Heart left ventricle (tissue), 13 donors: ENCODE measurements at regions not wholly inside any gene's neighbourhood (a gene's known extent, or its start where the extent isn't known, plus 50 kb on each side); places are given as distances from the start of the nearest gene placed in this dataset.

Experiments used
- CTCF ChIP-seq, 12 donors: fragments of 200-600 bp; sonication (generic) in 4 of 12; IDR thresholded peaks; one replicate each; pipeline versions ENCODE4 v1.5.0 to v1.8.0; 2018 to 2022; ENCODE audit warnings: antibody characterized with exemption in 12 of 12, mild to moderate bottlenecking in 5 of 12
- POLR2A ChIP-seq, 2 donors: fragments of 450-650 bp; IDR thresholded peaks; one replicate each; pipeline ENCODE4 v1.6.1; 2017; ENCODE audit warnings: antibody characterized with exemption in 2 of 2, mild to moderate bottlenecking in 2 of 2, moderate library complexity in 2 of 2
- donor health status: ischemic (EF 13 %, LVEDD 7.1; RV severe dilation, severe dysfunction).
- donor health status: DM: no; HTN: yes; CAD: no.
- donor health status: DM: no; HTN: no; CAD: no.
- donor health status: ischemic (EF 25% LVEDD 6.9; RV normal size, moderate dysfunction).
- donor health status: ischemic (EF 25% LVEDD 5.7; RV mildly dilated, moderate dysfunction).
- donor health status: ischemic (EF 35%, LVEDD 5.7; RV mildly dilated, moderate dysfunction).
- donor health status: nonischemic (EF 11% LVEDD 7.7; RV severe dilation, severe dysfunction).
- donor health status: DM: yes; HTN: yes; CAD: no.
- donor health status: PGD.
- donor health status: ischemic (EF 29% LVEDD 5.4; RV normal size, mild dysfunction).
- donor health status: nonischemic (EF 23%, LVEDD 6.1; RV moderate dilation, normal function).

- TF ChIP-seq CTCF (IDR thresholded peaks at IDR 0.05) (no peak), POLR2A (IDR thresholded peaks at IDR 0.05) (no peak)
Measured at GRCh38 chr10:121418126-121418777, 180.0 kb downstream of the FGFR2 start.
